GM23248 (cell line): ENCODE measurements at regions not wholly inside any gene's neighbourhood (a gene's known extent, or its start where the extent isn't known, plus 50 kb on each side); places are given as distances from the start of the nearest gene placed in this dataset.
"Not testable (repeated sequence)": the region's sequence is repeated elsewhere in the genome, so short reads cannot be mapped to it uniquely, and the experiment has no call there.

Source experiments
- DNase-seq: peaks from one replicate; pipeline ENCODE4 v3.0.0-alpha.2; 2015
- H2AFZ ChIP-seq: fragments of 200-600 bp; sonication (generic); 2 replicates; pipeline ENCODE4 v1.6.1; 2016; ENCODE audit warnings: antibody characterized with exemption
- H3F3A ChIP-seq: fragments of 200-600 bp; sonication (generic); 2 replicates; pipeline ENCODE4 v1.6.1; 2016; ENCODE audit warnings: mild to moderate bottlenecking, antibody characterized with exemption, mixed run types; ENCODE audit not compliant: insufficient read depth
- H3K27ac ChIP-seq: fragments of 200-600 bp; sonication (generic); 2 replicates; pipeline ENCODE4 v1.5.1; 2016; ENCODE audit warnings: mild to moderate bottlenecking
- H3K27me3 ChIP-seq: fragments of 200-600 bp; sonication (generic); replicated peaks from 2 replicates; pipeline ENCODE4 v1.6.1; 2016; ENCODE audit warnings: mild to moderate bottlenecking; ENCODE audit not compliant: insufficient read depth
- H3K36me3 ChIP-seq: fragments of 200-600 bp; sonication (generic); 2 replicates; pipeline ENCODE4 v1.6.1; 2016; ENCODE audit warnings: low read depth, mild to moderate bottlenecking
- H3K4me1 ChIP-seq: fragments of 200-600 bp; sonication (generic); 2 replicates; pipeline ENCODE4 v1.6.1; 2016; ENCODE audit warnings: mild to moderate bottlenecking; ENCODE audit not compliant: insufficient read depth
- H3K4me2 ChIP-seq: fragments of 200-600 bp; sonication (generic); one replicate; pipeline ENCODE4 v1.6.1; 2016; ENCODE audit warnings: mild to moderate bottlenecking; ENCODE audit not compliant: unreplicated experiment
- H3K4me3 ChIP-seq: fragments of 200-600 bp; sonication (generic); 2 replicates; pipeline ENCODE4 v1.5.1; 2016; ENCODE audit warnings: mild to moderate bottlenecking
- H3K79me2 ChIP-seq: fragments of 200-600 bp; sonication (generic); 2 replicates; pipeline ENCODE4 v1.6.1; 2016; ENCODE audit warnings: mild to moderate bottlenecking; ENCODE audit not compliant: insufficient read depth
- H3K9ac ChIP-seq: fragments of 200-600 bp; sonication (generic); 2 replicates; pipeline ENCODE4 v1.6.1; 2016; ENCODE audit warnings: mild to moderate bottlenecking
- H3K9me2 ChIP-seq: fragments of 200-600 bp; sonication (generic); 2 replicates; pipeline ENCODE4 v1.6.1; 2016; ENCODE audit warnings: mixed run types, mild to moderate bottlenecking, moderate library complexity; ENCODE audit not compliant: insufficient read depth
- H3K9me3 ChIP-seq: fragments of 200-600 bp; sonication (generic); one replicate; pipeline ENCODE4 v1.6.1; 2017; ENCODE audit warnings: low read depth
- H4K20me1 ChIP-seq: fragments of 200-600 bp; sonication (generic); 2 replicates; pipeline ENCODE4 v1.6.0; 2016; ENCODE audit not compliant: insufficient read depth
- EZH2 ChIP-seq: fragments of 200-600 bp; sonication (generic); IDR thresholded peaks from 2 replicates; pipeline ENCODE4 v1.6.1; 2018; ENCODE audit warnings: antibody characterized with exemption, mild to moderate bottlenecking; ENCODE audit not compliant: insufficient read depth, poor library complexity, severe bottlenecking
- EZH2phosphoT487 ChIP-seq: fragments of 200-600 bp; sonication (generic); IDR thresholded peaks from 2 replicates; pipeline ENCODE4 v1.6.1; 2018; ENCODE audit warnings: antibody characterized with exemption, moderate library complexity, mild to moderate bottlenecking, low read depth; ENCODE audit not compliant: insufficient read depth
- WGBS, 2 experiments: methylation state at CpG; one replicate each; pipeline ENCODE4 v1.1.6; 2015 to 2017; ENCODE audit warnings: low lambda C conversion rate in 2 of 2, low coverage in 1 of 2; ENCODE audit errors: missing lambda C conversion rate in 2 of 2; 5-methylcytosine and 5-hydroxymethylcytosine counted together
- in situ Hi-C: fragments of 300-500 bp; cut with MboI; formaldehyde crosslinking; loops from 2 replicates; pipeline ENCODE4 v1.15.0; 2020

- H3K9me3 ChIP-seq, H3K4me1 ChIP-seq, H3K9me2 ChIP-seq, H3K4me3 ChIP-seq, H2AFZ ChIP-seq, DNase-seq, in situ Hi-C loops, H3K9ac ChIP-seq, H3K27ac ChIP-seq, H4K20me1 ChIP-seq, H3K36me3 ChIP-seq, H3F3A ChIP-seq, H3K27me3 ChIP-seq, H3K79me2 ChIP-seq, H3K4me2 ChIP-seq: not testable (repeated sequence)
- WGBS, 2 experiments, result 66 to 67% methylated on average over 9 of the region's 9 CpGs
These were observed 75.1 kb downstream of the LYZL1 start for GRCh38 chr10:29363930-29364329.

- H4K20me1 ChIP-seq, H3K9me2 ChIP-seq, H2AFZ ChIP-seq, H3K27ac ChIP-seq, H3K4me1 ChIP-seq, DNase-seq, H3K9me3 ChIP-seq, H3K4me3 ChIP-seq, H3K36me3 ChIP-seq, in situ Hi-C loops, H3K9ac ChIP-seq, H3K79me2 ChIP-seq, H3F3A ChIP-seq, H3K4me2 ChIP-seq: not testable (repeated sequence)
- 87 to 89% methylated on average over 8 to 27 of the region's 27 CpGs for WGBS, 2 experiments
- H3K27me3 ChIP-seq, result peaks cover 22% of the 10 kb centered on the region
These were observed 77.3 kb downstream of the LYZL1 start for GRCh38 chr10:29366206-29366605.

GRCh38 chr10:29369419-29369818, 80.5 kb downstream of the LYZL1 start:
- H3K36me3 ChIP-seq, result no peaks in the 10 kb centered on the region
- H3K27ac ChIP-seq, result no peak overlapping the region
- H3K79me2 ChIP-seq, result no peaks in the 10 kb centered on the region
- in situ Hi-C loops, result no loop called here
- no peak for DNase-seq
- TF ChIP-seq EZH2phosphoT487 (no peak), EZH2 (no peak)
- H3K4me2 ChIP-seq, result no peak overlapping the region
- H3K9me2 ChIP-seq, result no peaks in the 10 kb centered on the region
- no peaks in the 10 kb centered on the region for H3F3A ChIP-seq
- H4K20me1 ChIP-seq, result no peaks in the 10 kb centered on the region
- 42 to 45% methylated on average over 5 of the region's 5 CpGs for WGBS, 2 experiments
- H3K4me1 ChIP-seq, result 0 out of 2 replicates have a peak, but pooled peaks cover 3% of the 10 kb centered on the region
- H3K27me3 ChIP-seq, result peaks cover 30% of the 10 kb centered on the region
- H3K9ac ChIP-seq, result no peak overlapping the region
- H3K9me3 ChIP-seq, result no peaks in the 10 kb centered on the region
- H3K4me3 ChIP-seq, result no peak overlapping the region
- no peak overlapping the region for H2AFZ ChIP-seq

DNA sequence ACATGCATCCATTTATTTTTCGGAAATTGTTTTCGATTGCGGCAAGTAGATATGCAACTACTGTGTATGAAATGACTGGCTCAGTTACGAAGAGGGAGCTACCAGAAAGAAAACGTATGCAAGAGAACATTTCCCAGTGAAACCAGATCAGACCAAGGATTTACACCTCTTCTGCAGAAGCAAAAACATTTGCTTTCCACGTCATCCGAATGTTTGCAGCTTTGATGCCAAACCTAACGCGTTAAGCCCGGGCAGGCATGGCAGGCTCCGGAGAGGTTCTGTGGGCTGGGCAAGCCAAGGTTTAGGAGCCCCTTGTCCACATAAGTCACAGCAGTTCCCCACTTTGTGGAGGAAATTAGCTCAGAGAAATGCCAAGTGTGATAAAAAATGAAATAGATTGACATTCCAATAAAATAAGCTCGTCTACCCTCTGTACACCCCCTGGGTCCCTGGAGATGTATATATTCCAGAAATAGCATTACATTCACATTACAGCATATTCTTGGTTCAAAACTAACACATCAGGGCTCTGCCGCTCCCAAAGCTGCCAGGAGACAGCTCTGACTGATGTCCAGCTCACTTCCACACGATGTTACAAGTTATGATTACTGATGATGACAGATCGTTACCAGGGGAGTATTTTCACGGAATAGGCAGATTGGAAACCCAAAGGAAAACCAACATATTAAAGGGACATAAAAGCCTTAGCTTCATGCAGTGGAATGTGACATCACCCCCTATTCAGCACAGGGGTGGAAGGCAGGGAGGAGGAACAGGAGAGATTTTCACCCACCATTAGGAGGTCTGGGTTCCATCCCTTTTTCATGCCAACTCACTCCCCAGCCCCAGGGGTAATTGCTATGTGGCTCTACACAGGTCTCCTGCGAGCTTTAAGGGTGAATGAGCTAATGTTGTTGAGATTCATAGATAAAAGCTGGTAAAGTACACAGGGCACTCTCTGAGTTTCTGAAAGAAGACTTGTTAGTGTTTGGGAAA, 81.5 kb downstream of the LYZL1 start:
- no peaks in the 10 kb centered on the region for H3K79me2 ChIP-seq
- no peaks in the 10 kb centered on the region for H4K20me1 ChIP-seq
- H3K9me2 ChIP-seq, result no peaks in the 10 kb centered on the region
- TF ChIP-seq EZH2phosphoT487 (no peak), EZH2 (no peak)
- no peak overlapping the region for H3K9ac ChIP-seq
- no peak overlapping the region for H2AFZ ChIP-seq
- H3K27me3 ChIP-seq, result peaks cover 30% of the 10 kb centered on the region
- no peaks in the 10 kb centered on the region for H3F3A ChIP-seq
- H3K4me1 ChIP-seq, result 0 out of 2 replicates have a peak, but pooled peaks cover 3% of the 10 kb centered on the region
- peak; percentile 15 for DNase-seq
- in situ Hi-C loops, result no loop called here
- WGBS, 2 experiments, result 23 to 25% methylated on average over 17 of the region's 17 CpGs
- no peak overlapping the region for H3K4me3 ChIP-seq
- H3K36me3 ChIP-seq, result no peaks in the 10 kb centered on the region
- peak overlapping the region; percentile 4 for H3K4me2 ChIP-seq
- H3K9me3 ChIP-seq, result no peaks in the 10 kb centered on the region
- no peak overlapping the region for H3K27ac ChIP-seq

DNA sequence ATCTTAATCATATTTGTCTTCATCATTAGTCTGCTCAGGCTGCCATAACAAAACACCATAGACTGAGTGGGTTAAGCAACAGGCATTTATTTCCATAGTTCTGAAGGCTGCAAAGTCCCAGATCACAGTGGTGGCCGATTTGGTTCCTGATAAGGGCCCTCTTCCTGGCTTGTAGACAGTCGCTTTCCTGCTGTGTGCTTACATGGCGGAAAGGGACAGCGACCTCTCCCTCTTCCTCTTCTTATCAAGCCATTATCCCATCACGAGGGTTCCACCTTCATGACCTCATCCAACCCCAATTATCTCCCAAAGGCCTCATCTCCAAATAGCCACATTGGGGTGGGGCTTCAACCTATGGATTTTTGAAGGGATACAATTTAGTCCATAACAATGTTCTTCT, 84.0 kb downstream of the LYZL1 start:
- H2AFZ ChIP-seq, result no peak overlapping the region
- 81% methylated on average over 5 of the region's 5 CpGs for WGBS, 2 experiments
- H3K36me3 ChIP-seq, result no peaks in the 10 kb centered on the region
- no peak for DNase-seq
- H3K27ac ChIP-seq, result no peak overlapping the region
- H3K9me2 ChIP-seq, result no peaks in the 10 kb centered on the region
- no peaks in the 10 kb centered on the region for H4K20me1 ChIP-seq
- no peaks in the 10 kb centered on the region for H3F3A ChIP-seq
- H3K9me3 ChIP-seq, result no peaks in the 10 kb centered on the region
- H3K4me3 ChIP-seq, result no peak overlapping the region
- no peaks in the 10 kb centered on the region for H3K79me2 ChIP-seq
- no peak overlapping the region for H3K9ac ChIP-seq
- no peak for TF ChIP-seq EZH2
- 0 out of 2 replicates have a peak, but pooled peaks cover 3% of the 10 kb centered on the region for H3K4me1 ChIP-seq
- H3K27me3 ChIP-seq, result peaks cover 30% of the 10 kb centered on the region
- in situ Hi-C loops, result no loop called here
- H3K4me2 ChIP-seq, result no peak overlapping the region
